SH-SY5Y (cell line): ENCODE measurements at regions not wholly inside any gene's neighbourhood (a gene's known extent, or its start where the extent isn't known, plus 50 kb on each side); places are given as distances from the start of the nearest gene placed in this dataset.

Experiments used
- GATA2 ChIP-seq: IDR thresholded peaks from 2 replicates; pipeline ENCODE4 v1.6.1; 2011; ENCODE audit warnings: mild to moderate bottlenecking, low read depth, low read length
- GATA3 ChIP-seq: IDR thresholded peaks from 2 replicates; pipeline ENCODE4 v1.6.1; 2011; ENCODE audit warnings: low read depth, mild to moderate bottlenecking, low read length, moderate library complexity

DNA sequence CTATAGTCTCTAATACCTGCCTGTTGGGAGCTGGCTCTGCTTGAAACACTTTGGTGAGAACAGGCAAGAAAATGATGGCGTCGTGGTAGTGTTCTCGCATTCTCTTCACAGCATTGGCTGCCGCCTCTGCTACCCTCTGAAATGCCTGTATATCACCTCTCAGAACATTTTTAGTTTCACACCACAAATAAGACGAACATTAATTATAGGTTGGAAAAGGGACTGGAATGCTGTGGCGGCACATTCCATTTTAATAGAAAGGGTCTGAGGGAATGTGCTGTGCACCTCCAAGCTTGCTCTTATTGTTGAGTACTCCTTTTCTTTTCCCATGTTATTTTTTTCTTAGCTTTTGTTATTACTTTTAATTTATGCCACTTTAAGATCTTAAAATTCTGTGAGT lies 134.6 kb upstream of the HMHB1 start:
- TF ChIP-seq GATA2 (no peak), GATA3 (no peak)
